PC-9 (cell line): ENCODE measurements at regions not wholly inside any gene's neighbourhood (a gene's known extent, or its start where the extent isn't known, plus 50 kb on each side); places are given as distances from the start of the nearest gene placed in this dataset.
"Not testable (repeated sequence)": the region's sequence is repeated elsewhere in the genome, so short reads cannot be mapped to it uniquely, and the experiment has no call there.

Experiments used
- BruUV-seq: library from RNA; stranded (reverse); fragments of 400-500 nt; replicated peaks from 2 replicates; lab custom pipeline; 2021; lab: Mats Ljungman, UMichigan
- CTCF ChIA-PET: fragments of 300-600 bp; sonication (Branson Sonifier 250); formaldehyde crosslinking; loops from one replicate; lab custom pipeline; 2022; ENCODE audit warnings: antibody characterized with exemption; lab: Charles Lee
- POLR2A ChIA-PET: fragments of 300-600 bp; sonication (Branson Sonifier 250); formaldehyde crosslinking; loops from one replicate; lab custom pipeline; 2022; ENCODE audit warnings: antibody characterized with exemption; ENCODE audit not compliant: unreplicated experiment; lab: Charles Lee
- DNase-seq, 2 experiments: peaks; one replicate each; pipeline versions ENCODE4 v3.0.0 to v3.0.0-alpha.2; 2015 to 2022; ENCODE audit warnings: mixed read lengths in 1 of 2
- H2AFZ ChIP-seq: fragments of 200-600 bp; sonication (generic); 2 replicates; pipeline ENCODE4 v1.8.1; 2017; ENCODE audit warnings: antibody characterized with exemption
- H3F3A ChIP-seq: fragments of 200-600 bp; sonication (generic); 2 replicates; pipeline ENCODE4 v1.8.1; 2017; ENCODE audit warnings: antibody characterized with exemption, mild to moderate bottlenecking, low read depth; ENCODE audit not compliant: insufficient read depth
- H3K27ac ChIP-seq: fragments of 200-600 bp; sonication (generic); 2 replicates; pipeline ENCODE4 v1.6.1; 2016; ENCODE audit warnings: mixed run types
- H3K27me3 ChIP-seq: fragments of 200-600 bp; sonication (generic); 2 replicates; pipeline ENCODE4 v1.6.1; 2016; ENCODE audit warnings: low read depth, mixed run types; ENCODE audit not compliant: insufficient read depth
- H3K36me3 ChIP-seq: fragments of 200-600 bp; sonication (generic); 2 replicates; pipeline ENCODE4 v1.6.1; 2016; ENCODE audit warnings: low read depth, mixed run types
- H3K4me1 ChIP-seq: fragments of 200-600 bp; sonication (generic); replicated peaks from 2 replicates; pipeline ENCODE4 v1.6.1; 2016; ENCODE audit warnings: mixed run types; ENCODE audit not compliant: insufficient read depth
- H3K4me2 ChIP-seq: fragments of 200-600 bp; sonication (generic); 2 replicates; pipeline ENCODE4 v1.6.1; 2017; ENCODE audit warnings: mixed run types
- H3K4me3 ChIP-seq: fragments of 200-600 bp; sonication (generic); 2 replicates; pipeline ENCODE4 v1.6.1; 2016; ENCODE audit warnings: mixed run types
- H3K79me2 ChIP-seq: fragments of 200-600 bp; sonication (generic); 2 replicates; pipeline ENCODE4 v1.6.1; 2017; ENCODE audit warnings: low read depth, mixed run types
- H3K9me2 ChIP-seq: fragments of 200-600 bp; sonication (generic); 2 replicates; pipeline ENCODE4 v1.8.1; 2017; ENCODE audit warnings: mild to moderate bottlenecking; ENCODE audit not compliant: insufficient read depth
- H3K9me3 ChIP-seq: fragments of 200-600 bp; sonication (generic); 2 replicates; pipeline ENCODE4 v1.8.1; 2016; ENCODE audit warnings: low read depth; ENCODE audit not compliant: insufficient read depth
- H4K20me1 ChIP-seq: fragments of 200-600 bp; sonication (generic); 2 replicates; pipeline ENCODE4 v1.8.1; 2017; ENCODE audit not compliant: insufficient read depth
- CTCF ChIP-seq: fragments of 200-600 bp; sonication (generic); conservative IDR thresholded peaks from 2 replicates; pipeline ENCODE4 v1.6.1; 2017; ENCODE audit warnings: mixed run types, antibody characterized with exemption, mild to moderate bottlenecking, moderate library complexity
- EZH2 ChIP-seq: fragments of 200-600 bp; sonication (generic); IDR thresholded peaks from 2 replicates; pipeline ENCODE4 v1.8.0; 2017; ENCODE audit warnings: antibody characterized with exemption, low read depth
- intact Hi-C: fragments of 100-400 bp; cut with micrococcal nuclease; formaldehyde crosslinking; loops from one replicate; pipeline ENCODE4 v1.10.0; 2022; ENCODE audit not compliant: unreplicated experiment

GRCh38 chrX:44667771-44668170 lies 125.1 kb upstream of the FUNDC1 start:
- no peaks in the 10 kb centered on the region for H4K20me1 ChIP-seq
- H3K9me3 ChIP-seq = no peaks in the 10 kb centered on the region
- CTCF ChIA-PET = no interaction called here
- H3K4me2 ChIP-seq = no peak overlapping the region
- POLR2A ChIA-PET = no interaction called here
- H3F3A ChIP-seq = no peaks in the 10 kb centered on the region
- H3K4me3 ChIP-seq = no peak overlapping the region
- intact Hi-C loops = no loop called here
- TF ChIP-seq CTCF (no peak), EZH2 (no peak)
- no peaks in the 10 kb centered on the region for H3K4me1 ChIP-seq
- no peaks in the 10 kb centered on the region for H3K36me3 ChIP-seq
- BruUV-seq = no TSS peak
- no peaks in the 10 kb centered on the region for H3K79me2 ChIP-seq
- H3K27ac ChIP-seq = no peak overlapping the region
- H3K9me2 ChIP-seq = no peaks in the 10 kb centered on the region
- no peaks in the 10 kb centered on the region for H3K27me3 ChIP-seq
- DNase-seq = no peak
- H2AFZ ChIP-seq = no peak overlapping the region

GRCh38 chrX:44657718-44658246 lies 115.1 kb upstream of the FUNDC1 start:
- DNase-seq, H3K4me2 ChIP-seq, BruUV-seq, H3K27ac ChIP-seq, H2AFZ ChIP-seq, H3K9me2 ChIP-seq, H3K79me2 ChIP-seq, intact Hi-C loops, CTCF ChIA-PET, H3K36me3 ChIP-seq, POLR2A ChIA-PET, H4K20me1 ChIP-seq, H3K27me3 ChIP-seq, H3F3A ChIP-seq, H3K4me3 ChIP-seq, H3K4me1 ChIP-seq, H3K9me3 ChIP-seq: not testable (repeated sequence)

- H3K4me3 ChIP-seq = no peak overlapping the region
- no peaks in the 10 kb centered on the region for H3K4me1 ChIP-seq
- H3K27ac ChIP-seq = no peak overlapping the region
- POLR2A ChIA-PET = no interaction called here
- TF ChIP-seq CTCF (no peak), EZH2 (no peak)
- H3F3A ChIP-seq = no peaks in the 10 kb centered on the region
- no peak overlapping the region for H3K4me2 ChIP-seq
- no peaks in the 10 kb centered on the region for H3K36me3 ChIP-seq
- H3K27me3 ChIP-seq = no peaks in the 10 kb centered on the region
- intact Hi-C loops = no loop called here
- no peaks in the 10 kb centered on the region for H3K79me2 ChIP-seq
- no peaks in the 10 kb centered on the region for H4K20me1 ChIP-seq
- no peaks in the 10 kb centered on the region for H3K9me2 ChIP-seq
- H2AFZ ChIP-seq = no peak overlapping the region
- no peaks in the 10 kb centered on the region for H3K9me3 ChIP-seq
- DNase-seq = no peak
- CTCF ChIA-PET = no interaction called here
- no TSS peak for BruUV-seq
Measured at GRCh38 chrX:44651358-44651757, 108.7 kb upstream of the FUNDC1 start.

- H3F3A ChIP-seq = no peaks in the 10 kb centered on the region
- no peak overlapping the region for H3K27ac ChIP-seq
- CTCF ChIA-PET = no interaction called here
- H2AFZ ChIP-seq = no peak overlapping the region
- POLR2A ChIA-PET = no interaction called here
- H3K4me2 ChIP-seq = no peak overlapping the region
- TF ChIP-seq CTCF (no peak), EZH2 (no peak)
- H3K9me3 ChIP-seq = no peaks in the 10 kb centered on the region
- H3K79me2 ChIP-seq = no peaks in the 10 kb centered on the region
- no peaks in the 10 kb centered on the region for H4K20me1 ChIP-seq
- no peaks in the 10 kb centered on the region for H3K4me1 ChIP-seq
- DNase-seq = no peak
- H3K27me3 ChIP-seq = no peaks in the 10 kb centered on the region
- H3K9me2 ChIP-seq = no peaks in the 10 kb centered on the region
- no peak overlapping the region for H3K4me3 ChIP-seq
- H3K36me3 ChIP-seq = no peaks in the 10 kb centered on the region
- intact Hi-C loops = no loop called here
- BruUV-seq = no TSS peak
Measured at GRCh38 chrX:44643723-44644122, 101.1 kb upstream of the FUNDC1 start.
